Activated naive CD8-positive, alpha-beta T cell treated with anti-CD3 and anti-CD28 coated beads, Interleukin-2, amount 10 ng/mL, durations not matched to agents 7 days and 5 days (primary cell): ENCODE measurements at regions not wholly inside any gene's neighbourhood (a gene's known extent, or its start where the extent isn't known, plus 50 kb on each side); places are given as distances from the start of the nearest gene placed in this dataset.
A peak's percentile ranks its signal among the peaks of the same experiment; 100 is the strongest.

Experiments used
- ATAC-seq: fragments of 150-1000 bp; cut with Tn5 transposase; one replicate; pipeline ENCODE4 v1.10.0; 2021; ENCODE audit warnings: low read depth, moderate library complexity
- POLR2A ChIA-PET: fragments of 350-600 bp; sonication (Branson Sonifier 250); formaldehyde crosslinking; loops from one replicate; lab custom pipeline; 2021; ENCODE audit warnings: antibody characterized with exemption; lab: Charles Lee
- DNase-seq: peaks from one replicate; pipeline ENCODE4 v3.0.0; 2021
- H3K27ac Mint-ChIP-seq: one replicate; pipeline ENCODE4 v1.8.0; 2022; ENCODE audit warnings: mild to moderate bottlenecking, mixed read lengths
- H3K27me3 Mint-ChIP-seq: one replicate; pipeline ENCODE4 v1.8.0; 2022; ENCODE audit warnings: mild to moderate bottlenecking, moderate library complexity, mixed read lengths
- H3K36me3 Mint-ChIP-seq: one replicate; pipeline ENCODE4 v1.8.0; 2021; ENCODE audit warnings: mild to moderate bottlenecking, mixed read lengths
- H3K4me1 Mint-ChIP-seq: one replicate; pipeline ENCODE4 v1.8.0; 2021; ENCODE audit warnings: mixed read lengths
- H3K4me3 Mint-ChIP-seq: one replicate; pipeline ENCODE4 v1.8.0; 2022; ENCODE audit warnings: mild to moderate bottlenecking, moderate library complexity, mixed read lengths
- H3K9me3 Mint-ChIP-seq: one replicate; pipeline ENCODE4 v1.8.0; 2021; ENCODE audit warnings: mixed read lengths

- no peaks in the 10 kb centered on the region for H3K36me3 Mint-ChIP-seq
- no peaks in the 10 kb centered on the region for H3K27me3 Mint-ChIP-seq
- no peaks in the 10 kb centered on the region for H3K4me1 Mint-ChIP-seq
- no peak overlapping the region for H3K4me3 Mint-ChIP-seq
- no peak for DNase-seq
- no peak overlapping the region for H3K27ac Mint-ChIP-seq
- POLR2A ChIA-PET, result no interaction called here
- peaks cover 2% of the 10 kb centered on the region for H3K9me3 Mint-ChIP-seq
- ATAC-seq, result no peak
Measured at GRCh38 chr3:72300621-72301020, 515.7 kb upstream of the PROK2 start.

DNA sequence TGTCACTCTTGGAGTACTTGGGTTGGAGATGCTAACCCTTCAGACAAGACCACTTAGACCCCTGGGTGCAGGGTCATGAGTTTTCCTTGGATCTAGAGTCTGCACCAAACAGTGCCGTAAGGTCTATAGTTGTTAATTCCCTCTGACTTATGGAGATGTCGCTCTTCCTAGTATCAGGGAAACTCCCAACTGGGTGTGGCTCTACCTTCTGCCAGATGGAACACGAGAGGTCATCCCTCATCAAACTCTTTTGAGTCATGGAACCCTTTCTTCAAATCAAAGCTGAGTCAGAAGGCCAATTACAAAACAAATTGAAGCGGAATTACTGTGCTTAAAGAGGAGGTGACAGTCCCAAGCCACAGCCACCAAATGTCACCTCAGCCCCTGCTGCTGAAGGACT lies 514.9 kb upstream of the PROK2 start:
- no peaks in the 10 kb centered on the region for H3K4me1 Mint-ChIP-seq

GRCh38 chr3:72299321-72299802 lies 514.4 kb upstream of the PROK2 start:
- POLR2A ChIA-PET, result no interaction called here
- H3K4me1 Mint-ChIP-seq, result no peaks in the 10 kb centered on the region
- H3K27me3 Mint-ChIP-seq, result peaks cover 1% of the 10 kb centered on the region
- H3K36me3 Mint-ChIP-seq, result no peaks in the 10 kb centered on the region
- no peak overlapping the region for H3K4me3 Mint-ChIP-seq
- ATAC-seq (no peak), DNase-seq (no peak)
- H3K9me3 Mint-ChIP-seq, result peaks cover 2% of the 10 kb centered on the region
- no peak overlapping the region for H3K27ac Mint-ChIP-seq

More for the DNA sequence above, 514.9 kb upstream of the PROK2 start:
- H3K27ac Mint-ChIP-seq, result no peak overlapping the region
- ATAC-seq, result no peak
- POLR2A ChIA-PET, result no interaction called here
- no peaks in the 10 kb centered on the region for H3K36me3 Mint-ChIP-seq
- H3K9me3 Mint-ChIP-seq, result peaks cover 2% of the 10 kb centered on the region
- H3K27me3 Mint-ChIP-seq, result no peaks in the 10 kb centered on the region
- DNase-seq, result no peak
- H3K4me3 Mint-ChIP-seq, result no peak overlapping the region

GRCh38 chr3:72298201-72299152 lies 513.5 kb upstream of the PROK2 start:
- H3K9me3 Mint-ChIP-seq, result peaks cover 2% of the 10 kb centered on the region

GRCh38 chr3:72297481-72297880 lies 512.5 kb upstream of the PROK2 start:
- H3K27me3 Mint-ChIP-seq, result peaks cover 1% of the 10 kb centered on the region
- no peak overlapping the region for H3K4me3 Mint-ChIP-seq
- no peaks in the 10 kb centered on the region for H3K36me3 Mint-ChIP-seq
- POLR2A ChIA-PET, result no interaction called here
- ATAC-seq (no peak), DNase-seq (no peak)
- H3K27ac Mint-ChIP-seq, result no peak overlapping the region
- H3K9me3 Mint-ChIP-seq, result peaks cover 2% of the 10 kb centered on the region
- H3K4me1 Mint-ChIP-seq, result no peaks in the 10 kb centered on the region

More at GRCh38 chr3:72298201-72299152, 513.5 kb upstream of the PROK2 start:
- DNase-seq (no peak), ATAC-seq (no peak)
- Mint-ChIP-seq H3K27me3 (peaks cover 1% of the 10 kb centered on the region), H3K36me3 (no peaks in the 10 kb centered on the region), H3K27ac (no peak overlapping the region), H3K4me1 (no peaks in the 10 kb centered on the region), H3K4me3 (no peak overlapping the region)
- POLR2A ChIA-PET, result no interaction called here

- Mint-ChIP-seq H3K4me1 (no peaks in the 10 kb centered on the region), H3K27me3 (peaks cover 1% of the 10 kb centered on the region), H3K36me3 (no peaks in the 10 kb centered on the region), H3K4me3 (no peak overlapping the region), H3K9me3 (peaks cover 2% of the 10 kb centered on the region), H3K27ac (no peak overlapping the region)
- ATAC-seq (no peak), DNase-seq (no peak)
- POLR2A ChIA-PET, result no interaction called here
Measured at GRCh38 chr3:72296477-72297111, 511.6 kb upstream of the PROK2 start.

DNA sequence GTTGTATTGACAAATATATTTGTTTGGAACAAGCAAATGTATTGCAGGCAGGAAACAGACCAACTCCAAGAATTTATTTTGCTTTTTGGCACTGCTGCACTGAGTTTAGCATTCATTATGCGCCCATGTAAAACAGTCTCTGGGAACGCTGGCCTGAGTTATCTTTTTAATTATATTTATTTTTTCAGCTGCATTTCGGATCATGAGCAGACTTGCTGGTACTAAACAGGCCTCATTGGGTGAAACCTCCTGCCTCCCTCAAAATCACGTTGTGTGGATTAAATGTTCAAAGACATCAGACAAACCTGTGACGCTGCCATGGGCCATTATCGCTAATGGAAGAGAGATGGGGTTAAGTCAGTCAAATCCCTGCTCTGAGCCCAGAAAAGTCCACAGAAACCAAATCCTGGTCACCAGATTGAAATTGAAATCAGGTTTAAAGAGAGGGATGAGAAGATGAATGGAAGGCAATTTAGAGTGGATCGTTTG lies 511.1 kb upstream of the PROK2 start:
- H3K36me3 Mint-ChIP-seq, result no peaks in the 10 kb centered on the region
- DNase-seq (no peak), ATAC-seq (no peak)
- H3K4me3 Mint-ChIP-seq, result no peak overlapping the region
- POLR2A ChIA-PET, result no interaction called here
- H3K9me3 Mint-ChIP-seq, result peaks cover 2% of the 10 kb centered on the region
- no peak overlapping the region for H3K27ac Mint-ChIP-seq
- peaks cover 1% of the 10 kb centered on the region for H3K27me3 Mint-ChIP-seq
- H3K4me1 Mint-ChIP-seq, result no peaks in the 10 kb centered on the region

GRCh38 chr3:72295276-72295961 lies 510.5 kb upstream of the PROK2 start:
- POLR2A ChIA-PET, result no interaction called here
- Mint-ChIP-seq H3K4me1 (peaks cover 1% of the 10 kb centered on the region), H3K9me3 (peaks cover under 1% of the 10 kb centered on the region), H3K4me3 (no peak overlapping the region), H3K36me3 (no peaks in the 10 kb centered on the region), H3K27ac (no peak overlapping the region), H3K27me3 (peaks cover 1% of the 10 kb centered on the region)
- DNase-seq, result no peak
- ATAC-seq, result no peak

- no peak for DNase-seq
- Mint-ChIP-seq H3K4me3 (no peak overlapping the region), H3K27ac (no peak overlapping the region), H3K9me3 (no peaks in the 10 kb centered on the region), H3K4me1 (peaks cover 10% of the 10 kb centered on the region), H3K36me3 (no peaks in the 10 kb centered on the region), H3K27me3 (peaks cover 4% of the 10 kb centered on the region)
- no peak for ATAC-seq
- POLR2A ChIA-PET, result interaction anchor here (0.6 kb wide), 1 partner anchor 71 kb away, joined by 3 read pairs; no protein-coding TSS in a partner anchor
Measured at GRCh38 chr3:72290859-72291638, 506.1 kb upstream of the PROK2 start.

- H3K4me1 Mint-ChIP-seq, result peaks cover 10% of the 10 kb centered on the region
- DNase-seq (no peak), ATAC-seq (peak; percentile 22)
- no peaks in the 10 kb centered on the region for H3K36me3 Mint-ChIP-seq
- peaks cover 3% of the 10 kb centered on the region for H3K27me3 Mint-ChIP-seq
- H3K4me3 Mint-ChIP-seq, result peak overlapping the region; percentile 65
- no peaks in the 10 kb centered on the region for H3K9me3 Mint-ChIP-seq
- POLR2A ChIA-PET, result no interaction called here
- H3K27ac Mint-ChIP-seq, result no peak overlapping the region
Measured at GRCh38 chr3:72289692-72290071, 504.7 kb upstream of the PROK2 start.

DNA sequence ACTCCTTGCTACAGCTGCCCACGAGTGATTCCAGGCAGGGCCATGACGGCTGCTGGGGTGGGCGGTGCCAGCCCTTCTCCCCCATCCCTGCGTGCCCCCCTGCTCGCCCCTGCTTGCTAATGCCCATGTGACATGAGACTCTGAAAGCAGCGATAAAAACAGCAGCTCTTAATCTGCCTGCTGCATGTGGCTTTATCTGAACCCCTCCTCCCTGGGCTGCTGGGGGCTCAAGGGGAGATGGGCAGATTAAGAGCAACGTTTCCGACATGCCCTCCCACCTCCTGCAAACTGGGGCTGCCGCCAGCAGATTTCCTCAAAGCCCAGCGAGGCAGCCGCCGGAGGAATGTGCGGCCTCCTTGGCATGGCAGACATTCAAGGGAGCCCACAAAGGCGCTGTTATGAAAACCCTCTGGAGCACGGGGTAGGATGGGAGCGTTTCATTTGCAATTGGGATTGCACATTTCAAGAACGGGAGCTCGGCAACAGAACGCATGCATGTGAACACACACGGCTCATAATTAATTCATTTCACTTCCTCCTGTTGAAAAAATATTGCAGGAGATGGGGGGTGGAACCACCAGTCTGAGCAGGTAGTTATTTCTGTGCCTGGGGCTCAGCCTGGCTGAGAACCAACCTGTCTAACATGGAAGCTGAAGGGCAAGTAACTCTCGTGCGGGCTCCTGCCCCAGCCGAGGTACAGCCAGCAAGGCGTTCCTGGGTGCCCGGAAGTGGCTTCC lies 504.2 kb upstream of the PROK2 start:
- Mint-ChIP-seq H3K36me3 (no peaks in the 10 kb centered on the region), H3K27me3 (peaks cover 2% of the 10 kb centered on the region), H3K4me1 (peaks cover 10% of the 10 kb centered on the region), H3K27ac (no peak overlapping the region), H3K4me3 (peak overlapping the region; percentile 65), H3K9me3 (no peaks in the 10 kb centered on the region)
- peak; percentile 35 for DNase-seq
- ATAC-seq, result peak; percentile 45
- POLR2A ChIA-PET, result interaction anchor here (1.5 kb wide), 1 partner anchor 59 kb away, joined by 3 read pairs; no protein-coding TSS in a partner anchor

DNA sequence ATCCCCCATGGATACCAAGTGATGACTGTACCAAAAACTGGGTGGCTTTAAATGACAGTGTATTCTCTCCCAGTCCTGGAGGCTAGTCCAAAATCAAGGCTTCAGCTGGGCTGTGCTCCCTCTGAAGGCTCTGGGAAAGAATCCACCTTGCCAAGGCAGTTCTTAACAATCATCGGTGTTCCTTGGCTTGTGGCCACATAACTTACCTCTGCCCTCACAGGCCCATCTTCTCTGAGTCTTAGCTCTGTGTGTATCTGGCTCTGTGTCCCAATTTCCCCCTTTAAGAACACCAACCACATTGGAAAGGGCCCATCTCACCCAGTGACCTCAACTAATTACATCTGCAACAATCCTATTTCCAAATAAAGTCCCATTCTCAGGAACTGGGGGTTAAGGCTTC lies 503.0 kb upstream of the PROK2 start:
- POLR2A ChIA-PET, result interaction anchor here (0.5 to 1.5 kb wide), 2 partner anchors 60 to 1433 kb away, joined by 3 read pairs; no protein-coding TSS in a partner anchor
- Mint-ChIP-seq H3K27me3 (peaks cover 2% of the 10 kb centered on the region), H3K27ac (no peak overlapping the region), H3K9me3 (no peaks in the 10 kb centered on the region), H3K4me1 (peaks cover 10% of the 10 kb centered on the region), H3K4me3 (no peak overlapping the region), H3K36me3 (no peaks in the 10 kb centered on the region)
- no peak for DNase-seq
- ATAC-seq, result no peak
